T-helper 1 cell treated with Interleukin-12 subunit alpha and Interleukin-12 subunit beta and Interleukin-4 antibody, amounts not matched to agents 30 μg/mL and 1 μg/mL, for 36 hours (primary cell): ENCODE measurements at regions not wholly inside any gene's neighbourhood (a gene's known extent, or its start where the extent isn't known, plus 50 kb on each side); places are given as distances from the start of the nearest gene placed in this dataset.
"Not testable (repeated sequence)": the region's sequence is repeated elsewhere in the genome, so short reads cannot be mapped to it uniquely, and the experiment has no call there.

Experiments
- H3K27ac Mint-ChIP-seq: one replicate; pipeline ENCODE4 v1.8.0; 2021; ENCODE audit warnings: mild to moderate bottlenecking, mixed read lengths
- H3K27me3 Mint-ChIP-seq: one replicate; pipeline ENCODE4 v1.8.0; 2021; ENCODE audit warnings: low read depth, mixed read lengths
- H3K36me3 Mint-ChIP-seq: one replicate; pipeline ENCODE4 v1.8.0; 2021; ENCODE audit warnings: low read depth, mixed read lengths
- H3K4me1 Mint-ChIP-seq: one replicate; pipeline ENCODE4 v1.8.0; 2021; ENCODE audit warnings: low read depth, mixed read lengths
- H3K4me3 Mint-ChIP-seq: one replicate; pipeline ENCODE4 v1.8.0; 2021; ENCODE audit warnings: mild to moderate bottlenecking, moderate library complexity, mixed read lengths
- H3K9me3 Mint-ChIP-seq: one replicate; pipeline ENCODE4 v1.8.0; 2021; ENCODE audit warnings: mixed read lengths

- Mint-ChIP-seq H3K36me3 (peaks cover 6% of the 10 kb centered on the region), H3K4me3 (no peak overlapping the region), H3K27me3 (no peaks in the 10 kb centered on the region)
These were observed 298.3 kb upstream of the TGFBR2 start for GRCh38 chr3:30308131-30308530.

GRCh38 chr3:30309961-30310954, 296.1 kb upstream of the TGFBR2 start:
- H3K4me1 Mint-ChIP-seq, result peaks cover 1% of the 10 kb centered on the region
- no peak overlapping the region for H3K4me3 Mint-ChIP-seq
- H3K27me3 Mint-ChIP-seq, result no peaks in the 10 kb centered on the region
- H3K36me3 Mint-ChIP-seq, result peaks cover 3% of the 10 kb centered on the region
- no peak overlapping the region for H3K27ac Mint-ChIP-seq
- peaks cover 19% of the 10 kb centered on the region for H3K9me3 Mint-ChIP-seq

More at GRCh38 chr3:30308131-30308530, 298.3 kb upstream of the TGFBR2 start:
- Mint-ChIP-seq H3K27ac (no peak overlapping the region), H3K4me1 (peaks cover 1% of the 10 kb centered on the region), H3K9me3 (peaks cover 24% of the 10 kb centered on the region)

- no peaks in the 10 kb centered on the region for H3K27me3 Mint-ChIP-seq
- H3K36me3 Mint-ChIP-seq, result no peaks in the 10 kb centered on the region
- no peak overlapping the region for H3K27ac Mint-ChIP-seq
- peaks cover 10% of the 10 kb centered on the region for H3K9me3 Mint-ChIP-seq
- no peak overlapping the region for H3K4me3 Mint-ChIP-seq
- peaks cover under 1% of the 10 kb centered on the region for H3K4me1 Mint-ChIP-seq
These were observed 294.6 kb upstream of the TGFBR2 start for GRCh38 chr3:30311781-30312180.

- H3K9me3 Mint-ChIP-seq, result peaks cover 11% of the 10 kb centered on the region
- no peaks in the 10 kb centered on the region for H3K27me3 Mint-ChIP-seq
- no peaks in the 10 kb centered on the region for H3K4me1 Mint-ChIP-seq
- H3K4me3 Mint-ChIP-seq, result no peak overlapping the region
- H3K36me3 Mint-ChIP-seq, result no peaks in the 10 kb centered on the region
- H3K27ac Mint-ChIP-seq, result no peak overlapping the region
These were observed 292.6 kb upstream of the TGFBR2 start for GRCh38 chr3:30313840-30314239.

GRCh38 chr3:30314757-30315325, 291.6 kb upstream of the TGFBR2 start:
- H3K4me1 Mint-ChIP-seq, result peaks cover 4% of the 10 kb centered on the region
- peaks cover 7% of the 10 kb centered on the region for H3K9me3 Mint-ChIP-seq
- no peaks in the 10 kb centered on the region for H3K27me3 Mint-ChIP-seq
- H3K4me3 Mint-ChIP-seq, result no peak overlapping the region
- no peaks in the 10 kb centered on the region for H3K36me3 Mint-ChIP-seq
- no peak overlapping the region for H3K27ac Mint-ChIP-seq

- Mint-ChIP-seq H3K27me3 (no peaks in the 10 kb centered on the region), H3K4me1 (peaks cover 5% of the 10 kb centered on the region), H3K9me3 (peaks cover 10% of the 10 kb centered on the region), H3K36me3 (no peaks in the 10 kb centered on the region), H3K4me3 (no peak overlapping the region), H3K27ac (no peak overlapping the region)
These were observed 291.0 kb upstream of the TGFBR2 start for GRCh38 chr3:30315447-30315846.

- Mint-ChIP-seq H3K4me1 (peaks cover 5% of the 10 kb centered on the region), H3K27ac (no peak overlapping the region), H3K9me3 (peaks cover 22% of the 10 kb centered on the region), H3K27me3 (no peaks in the 10 kb centered on the region), H3K36me3 (no peaks in the 10 kb centered on the region), H3K4me3 (no peak overlapping the region)
These were observed 288.8 kb upstream of the TGFBR2 start for GRCh38 chr3:30317561-30317960.

- H3K27me3 Mint-ChIP-seq, result no peaks in the 10 kb centered on the region
- H3K27ac Mint-ChIP-seq, result no peak overlapping the region
- peaks cover 28% of the 10 kb centered on the region for H3K9me3 Mint-ChIP-seq
- peaks cover 5% of the 10 kb centered on the region for H3K4me1 Mint-ChIP-seq
- H3K4me3 Mint-ChIP-seq, result no peak overlapping the region
- H3K36me3 Mint-ChIP-seq, result no peaks in the 10 kb centered on the region
These were observed 288.3 kb upstream of the TGFBR2 start for GRCh38 chr3:30318110-30318509.

GRCh38 chr3:30319713-30320112, 286.7 kb upstream of the TGFBR2 start:
- peaks cover 39% of the 10 kb centered on the region for H3K9me3 Mint-ChIP-seq
- peaks cover 5% of the 10 kb centered on the region for H3K4me1 Mint-ChIP-seq
- H3K36me3 Mint-ChIP-seq, result no peaks in the 10 kb centered on the region
- H3K27ac Mint-ChIP-seq, result no peak overlapping the region
- H3K27me3 Mint-ChIP-seq, result no peaks in the 10 kb centered on the region
- H3K4me3 Mint-ChIP-seq, result no peak overlapping the region

GRCh38 chr3:30320392-30320791, 286.0 kb upstream of the TGFBR2 start:
- H3K27ac Mint-ChIP-seq, result no peak overlapping the region
- peaks cover 39% of the 10 kb centered on the region for H3K9me3 Mint-ChIP-seq
- H3K4me3 Mint-ChIP-seq, result no peak overlapping the region
- H3K27me3 Mint-ChIP-seq, result no peaks in the 10 kb centered on the region
- peaks cover 5% of the 10 kb centered on the region for H3K4me1 Mint-ChIP-seq
- no peaks in the 10 kb centered on the region for H3K36me3 Mint-ChIP-seq

- H3K27ac Mint-ChIP-seq, result no peak overlapping the region
- H3K9me3 Mint-ChIP-seq, result peaks cover 39% of the 10 kb centered on the region
- no peaks in the 10 kb centered on the region for H3K36me3 Mint-ChIP-seq
- no peaks in the 10 kb centered on the region for H3K27me3 Mint-ChIP-seq
- H3K4me1 Mint-ChIP-seq, result peaks cover 5% of the 10 kb centered on the region
- no peak overlapping the region for H3K4me3 Mint-ChIP-seq
These were observed 285.3 kb upstream of the TGFBR2 start for GRCh38 chr3:30321065-30321464.

- peaks cover 32% of the 10 kb centered on the region for H3K9me3 Mint-ChIP-seq
- not testable (repeated sequence) for H3K4me1 Mint-ChIP-seq, H3K27ac Mint-ChIP-seq, H3K4me3 Mint-ChIP-seq, H3K27me3 Mint-ChIP-seq, H3K36me3 Mint-ChIP-seq
These were observed 282.8 kb upstream of the TGFBR2 start for GRCh38 chr3:30323649-30324048.

- Mint-ChIP-seq H3K4me3 (no peak overlapping the region), H3K36me3 (no peaks in the 10 kb centered on the region), H3K4me1 (peaks cover 4% of the 10 kb centered on the region), H3K9me3 (peaks cover 31% of the 10 kb centered on the region), H3K27me3 (no peaks in the 10 kb centered on the region), H3K27ac (no peak overlapping the region)
These were observed 281.8 kb upstream of the TGFBR2 start for GRCh38 chr3:30324587-30324986.

GRCh38 chr3:30327976-30328375, 278.4 kb upstream of the TGFBR2 start:
- H3K4me3 Mint-ChIP-seq, H3K27ac Mint-ChIP-seq, H3K27me3 Mint-ChIP-seq, H3K36me3 Mint-ChIP-seq: not testable (repeated sequence)
- Mint-ChIP-seq H3K4me1 (peaks cover 14% of the 10 kb centered on the region), H3K9me3 (peaks cover 12% of the 10 kb centered on the region)

GRCh38 chr3:30328935-30329334, 277.5 kb upstream of the TGFBR2 start:
- H3K4me3 Mint-ChIP-seq, H3K9me3 Mint-ChIP-seq, H3K36me3 Mint-ChIP-seq, H3K27me3 Mint-ChIP-seq, H3K27ac Mint-ChIP-seq: not testable (repeated sequence)
- H3K4me1 Mint-ChIP-seq, result peaks cover 19% of the 10 kb centered on the region
